NCI-H526 (cell line): ENCODE measurements at regions not wholly inside any gene's neighbourhood (a gene's known extent, or its start where the extent isn't known, plus 50 kb on each side); places are given as distances from the start of the nearest gene placed in this dataset.
A peak's percentile ranks its signal among the peaks of the same experiment; 100 is the strongest.
"Not testable (repeated sequence)": the region's sequence is repeated elsewhere in the genome, so short reads cannot be mapped to it uniquely, and the experiment has no call there.

Experiments
- DNase-seq, 2 experiments: peaks; one replicate each; lab custom pipeline; 2025; lab: John Stamatoyannopoulos, UW

GRCh38 chr16:88242312-88243295, 140.2 kb upstream of the ZNF469 start:
- not testable (repeated sequence) for DNase-seq

DNA sequence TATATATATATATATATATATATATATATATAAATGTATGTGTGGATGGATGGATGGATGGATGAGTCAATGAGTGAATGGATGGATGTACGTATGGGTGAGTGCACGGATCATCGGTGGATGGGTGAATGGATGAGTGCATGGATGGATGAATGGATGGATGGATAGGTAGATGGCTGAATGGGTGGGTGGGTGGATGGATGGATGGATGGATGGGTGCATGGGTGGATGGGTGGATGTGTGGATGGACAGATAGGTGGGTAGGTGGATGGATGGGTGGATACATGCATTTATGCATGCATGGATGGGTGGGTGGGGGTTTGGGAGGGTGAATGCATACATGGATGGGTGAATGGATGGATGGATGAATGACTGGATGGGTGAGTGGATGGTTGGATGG, 138.8 kb upstream of the ZNF469 start:
- DNase-seq = not testable (repeated sequence)

GRCh38 chr16:88245241-88246081, 137.3 kb upstream of the ZNF469 start:
- DNase-seq = not testable (repeated sequence)

- not testable (repeated sequence) for DNase-seq
These were observed 135.7 kb upstream of the ZNF469 start for GRCh38 chr16:88246955-88247582.

DNA sequence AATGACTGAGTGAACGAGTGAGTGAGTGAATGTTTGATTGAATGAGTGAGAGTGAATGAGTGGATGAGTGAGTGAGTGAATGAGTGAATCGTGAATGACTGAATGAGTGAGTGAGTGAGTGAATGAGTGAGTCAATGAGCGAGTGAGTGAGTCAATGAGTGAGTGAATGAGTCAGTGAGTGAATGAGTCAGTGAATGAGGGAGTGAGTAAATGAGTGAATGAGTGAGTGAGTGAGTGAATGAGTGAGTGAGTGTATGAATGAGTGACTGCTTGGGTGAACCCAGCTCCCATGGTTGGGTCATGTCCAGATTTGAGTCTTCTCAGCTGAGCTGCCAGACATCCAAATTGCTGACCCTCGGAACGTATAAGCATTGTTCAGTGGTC, 135.2 kb upstream of the ZNF469 start:
- not testable (repeated sequence) for DNase-seq

- DNase-seq = not testable (repeated sequence)
These were observed 134.0 kb upstream of the ZNF469 start for GRCh38 chr16:88248761-88249160.

DNA sequence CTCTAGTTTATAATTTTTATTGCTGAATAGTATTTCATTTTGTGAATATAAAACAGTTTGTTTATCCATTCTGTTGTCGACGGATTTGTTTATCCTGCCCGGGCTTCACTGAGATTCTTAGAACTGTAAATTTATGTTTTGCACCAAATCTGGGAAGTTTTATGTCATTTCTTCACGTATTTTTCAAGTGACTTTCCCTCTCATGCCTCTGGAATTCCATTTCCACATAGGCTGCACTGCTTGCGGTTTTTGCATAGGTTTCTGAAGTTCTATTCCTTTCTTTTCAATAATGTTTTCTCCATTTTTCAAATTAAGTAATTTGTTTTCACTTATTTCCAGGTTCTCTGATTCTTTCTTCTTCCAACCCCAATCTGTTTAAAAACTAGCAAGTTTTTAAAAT, 132.4 kb upstream of the ZNF469 start:
- not testable (repeated sequence) for DNase-seq

DNA sequence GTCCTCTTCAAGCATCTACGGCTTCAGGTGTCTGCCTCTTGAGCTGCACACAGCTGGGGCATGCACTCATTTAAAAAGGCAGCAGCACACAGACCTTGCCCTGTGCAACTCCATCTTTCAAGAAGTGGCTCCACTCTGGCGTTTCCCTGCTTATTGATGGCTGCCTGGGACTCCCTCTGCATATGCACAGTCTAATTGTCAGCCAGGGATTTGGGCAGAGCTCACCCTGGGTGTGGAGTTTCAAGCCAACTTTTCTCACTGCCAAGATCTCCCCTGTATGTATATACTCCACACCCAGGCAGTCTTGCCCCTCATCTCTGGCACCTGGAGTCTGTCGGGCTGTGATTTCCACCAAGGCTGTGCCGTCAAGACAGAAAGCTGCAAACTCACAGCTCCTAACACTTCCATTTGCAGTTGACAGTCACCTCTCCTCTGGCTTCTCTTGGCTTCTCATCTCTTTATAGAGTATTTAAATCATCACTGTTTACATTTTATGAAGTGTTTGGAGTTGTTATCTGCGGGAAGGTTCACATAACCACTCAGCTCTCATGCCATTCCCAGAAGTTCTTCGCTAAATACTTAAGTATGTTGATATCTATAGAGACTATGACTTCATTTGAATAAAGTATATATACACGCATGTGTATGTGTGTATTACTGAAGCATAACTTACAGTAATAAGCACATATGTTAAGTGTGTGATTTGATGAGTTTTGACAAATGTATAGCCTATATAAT, 130.5 kb upstream of the ZNF469 start:
- DNase-seq = not testable (repeated sequence)

GRCh38 chr16:88258141-88258540, 124.6 kb upstream of the ZNF469 start:
- DNase-seq = not testable (repeated sequence)

GRCh38 chr16:88258764-88259525, 123.8 kb upstream of the ZNF469 start:
- peak; percentile 11 to 57 for DNase-seq

DNA sequence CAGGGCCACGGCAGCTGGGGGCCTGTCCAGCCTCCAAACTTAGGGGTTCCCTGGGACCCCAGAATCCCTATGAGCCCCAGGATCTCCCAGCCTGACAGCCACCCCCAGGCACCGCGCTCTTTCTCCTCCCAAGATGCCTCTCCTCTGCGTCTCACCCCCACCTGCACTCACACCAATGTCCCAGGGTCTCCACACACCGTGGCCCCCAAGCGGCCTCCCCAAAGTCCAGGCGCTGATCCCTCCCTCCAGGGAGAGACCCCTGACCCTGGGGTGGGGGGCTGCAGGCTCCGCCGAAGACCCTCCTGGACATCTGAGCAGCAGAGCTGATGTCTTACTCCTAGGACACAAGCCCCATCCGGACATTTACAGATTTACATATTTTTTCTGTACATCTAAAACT, 123.2 kb upstream of the ZNF469 start:
- not testable (repeated sequence) for DNase-seq

DNA sequence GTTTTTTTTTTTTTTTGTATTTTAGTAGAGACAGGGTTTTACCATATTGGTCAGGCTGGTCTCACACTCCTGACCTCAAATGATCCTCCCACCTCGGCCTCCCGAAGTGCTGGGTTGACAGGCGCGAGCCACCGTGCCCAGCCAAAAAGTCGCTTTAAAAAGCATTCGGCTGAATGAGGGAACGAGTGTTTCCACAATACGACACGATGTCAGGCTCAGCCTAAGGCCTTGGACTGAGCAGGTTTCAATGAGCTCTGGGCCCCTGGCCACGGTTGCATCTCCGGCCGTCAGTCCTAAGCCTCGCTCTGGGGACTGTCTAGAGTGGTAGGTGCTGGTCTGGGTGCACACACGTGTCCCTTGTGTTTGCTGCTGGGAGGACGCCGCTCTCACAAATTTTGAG, 122.6 kb upstream of the ZNF469 start:
- not testable (repeated sequence) for DNase-seq

DNA sequence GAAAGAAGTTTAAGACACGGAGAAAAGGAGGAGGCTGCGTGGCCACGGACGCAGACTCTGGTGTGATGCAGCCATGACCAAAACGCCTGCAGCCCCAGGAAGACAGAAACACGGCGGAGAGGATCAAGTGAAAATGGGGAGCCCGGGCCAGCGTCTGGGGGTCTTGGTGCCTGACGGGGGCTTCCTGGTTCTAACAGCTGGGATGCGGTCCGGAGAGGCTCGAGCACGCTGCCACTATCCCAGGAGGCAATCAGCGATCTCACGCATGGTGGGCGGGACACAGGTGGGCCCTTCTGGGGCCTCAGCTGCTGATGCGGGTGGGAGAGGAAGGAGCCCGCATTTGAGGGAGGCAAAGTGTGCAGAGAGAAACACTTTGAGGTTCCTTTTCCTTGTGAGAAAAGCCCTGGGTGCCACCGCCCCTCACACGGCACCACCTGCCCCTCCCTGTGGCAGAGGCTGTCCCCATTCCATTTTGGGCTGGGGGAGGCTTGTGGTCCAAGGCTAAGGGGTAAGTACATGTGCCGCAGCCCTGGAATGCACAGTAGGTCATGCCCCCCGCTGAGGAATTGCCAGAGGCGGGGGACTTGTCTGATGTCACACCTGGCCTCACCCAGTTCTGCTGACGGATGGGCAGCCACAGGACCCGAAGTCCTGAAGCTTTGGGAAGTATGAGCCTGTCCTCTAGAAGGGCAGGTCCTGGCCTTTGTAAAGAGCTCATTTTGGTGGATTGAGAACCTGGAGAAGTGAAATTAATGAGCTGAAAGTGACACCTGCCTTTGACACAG, 121.7 kb upstream of the ZNF469 start:
- DNase-seq = not testable (repeated sequence)

- not testable (repeated sequence) for DNase-seq
These were observed 120.7 kb upstream of the ZNF469 start for GRCh38 chr16:88261814-88262605.

GRCh38 chr16:88262858-88263563, 119.7 kb upstream of the ZNF469 start:
- DNase-seq = not testable (repeated sequence)

DNA sequence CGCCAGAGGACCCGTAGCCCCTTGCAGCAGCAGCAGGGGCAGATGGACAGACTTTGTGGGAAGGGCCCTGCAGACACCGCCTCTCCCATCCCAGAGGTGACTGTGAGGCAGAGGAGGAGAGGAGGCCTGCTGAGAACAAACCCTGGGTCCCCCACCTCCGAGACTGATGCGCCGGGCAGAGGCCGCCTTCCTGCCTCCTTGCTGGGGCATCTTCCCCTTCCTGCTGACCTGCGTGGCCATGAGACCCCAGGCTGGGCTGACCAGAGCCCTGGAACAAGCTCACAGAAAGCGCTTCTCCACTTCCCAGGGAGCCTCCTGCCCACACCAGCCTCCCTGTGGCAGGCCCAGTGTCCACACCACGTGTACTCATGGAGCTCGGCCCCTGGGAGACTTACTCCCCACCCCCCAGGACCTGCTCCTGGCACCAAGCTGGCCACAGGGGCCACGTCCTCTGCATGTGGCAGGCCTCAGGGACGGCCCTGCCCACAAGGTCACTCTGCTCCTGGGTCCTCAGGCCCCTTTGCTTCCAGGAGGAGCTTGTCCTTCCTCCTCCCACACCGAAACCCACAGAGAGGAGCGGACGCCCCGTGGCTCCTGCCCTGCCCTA, 119.0 kb upstream of the ZNF469 start:
- not testable (repeated sequence) for DNase-seq

- no peak for DNase-seq
These were observed 118.0 kb upstream of the ZNF469 start for GRCh38 chr16:88264641-88265285.
